Fibroblast of the aortic adventitia (primary cell): ENCODE measurements at regions not wholly inside any gene's neighbourhood (a gene's known extent, or its start where the extent isn't known, plus 50 kb on each side); places are given as distances from the start of the nearest gene placed in this dataset.
"Not testable (repeated sequence)": the region's sequence is repeated elsewhere in the genome, so short reads cannot be mapped to it uniquely, and the experiment has no call there.

Experiments used
- DNase-seq: peaks from one replicate; pipeline ENCODE4 v3.0.0-alpha.2; 2010; ENCODE audit warnings: low read depth
- H3K4me3 ChIP-seq: 2 replicates; pipeline ENCODE4 v1.5.1; 2011; ENCODE audit warnings: low read depth, mild to moderate bottlenecking, control low read depth, low read length, moderate library complexity
- TF ChIP-seq, protein P1 (sequence below): IDR thresholded peaks from 2 replicates; pipeline ENCODE4 v1.5.1; 2011; ENCODE audit warnings: mild to moderate bottlenecking, low read length, control low read depth, inconsistent platforms; ENCODE audit not compliant: insufficient read depth

DNA sequence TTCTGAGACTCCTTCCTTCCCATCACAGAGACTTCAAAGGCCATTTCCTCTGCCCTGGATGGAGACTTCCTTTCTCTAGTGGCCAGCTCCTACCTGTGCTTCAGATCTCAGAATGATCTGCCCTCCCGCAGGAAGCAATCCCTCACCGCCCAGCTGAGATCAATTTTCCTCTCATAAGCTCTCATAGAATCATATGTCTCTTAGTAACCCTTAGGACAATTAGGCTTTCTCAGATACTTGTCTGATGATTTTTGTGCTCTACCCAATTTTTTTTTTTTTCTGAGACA lies 212.6 kb upstream of the PRSS58 start:
- H3K4me3 ChIP-seq, result no peak overlapping the region
- TF ChIP-seq, protein P1, sequence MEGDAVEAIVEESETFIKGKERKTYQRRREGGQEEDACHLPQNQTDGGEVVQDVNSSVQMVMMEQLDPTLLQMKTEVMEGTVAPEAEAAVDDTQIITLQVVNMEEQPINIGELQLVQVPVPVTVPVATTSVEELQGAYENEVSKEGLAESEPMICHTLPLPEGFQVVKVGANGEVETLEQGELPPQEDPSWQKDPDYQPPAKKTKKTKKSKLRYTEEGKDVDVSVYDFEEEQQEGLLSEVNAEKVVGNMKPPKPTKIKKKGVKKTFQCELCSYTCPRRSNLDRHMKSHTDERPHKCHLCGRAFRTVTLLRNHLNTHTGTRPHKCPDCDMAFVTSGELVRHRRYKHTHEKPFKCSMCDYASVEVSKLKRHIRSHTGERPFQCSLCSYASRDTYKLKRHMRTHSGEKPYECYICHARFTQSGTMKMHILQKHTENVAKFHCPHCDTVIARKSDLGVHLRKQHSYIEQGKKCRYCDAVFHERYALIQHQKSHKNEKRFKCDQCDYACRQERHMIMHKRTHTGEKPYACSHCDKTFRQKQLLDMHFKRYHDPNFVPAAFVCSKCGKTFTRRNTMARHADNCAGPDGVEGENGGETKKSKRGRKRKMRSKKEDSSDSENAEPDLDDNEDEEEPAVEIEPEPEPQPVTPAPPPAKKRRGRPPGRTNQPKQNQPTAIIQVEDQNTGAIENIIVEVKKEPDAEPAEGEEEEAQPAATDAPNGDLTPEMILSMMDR, result no peak
- DNase-seq, result no peak

DNA sequence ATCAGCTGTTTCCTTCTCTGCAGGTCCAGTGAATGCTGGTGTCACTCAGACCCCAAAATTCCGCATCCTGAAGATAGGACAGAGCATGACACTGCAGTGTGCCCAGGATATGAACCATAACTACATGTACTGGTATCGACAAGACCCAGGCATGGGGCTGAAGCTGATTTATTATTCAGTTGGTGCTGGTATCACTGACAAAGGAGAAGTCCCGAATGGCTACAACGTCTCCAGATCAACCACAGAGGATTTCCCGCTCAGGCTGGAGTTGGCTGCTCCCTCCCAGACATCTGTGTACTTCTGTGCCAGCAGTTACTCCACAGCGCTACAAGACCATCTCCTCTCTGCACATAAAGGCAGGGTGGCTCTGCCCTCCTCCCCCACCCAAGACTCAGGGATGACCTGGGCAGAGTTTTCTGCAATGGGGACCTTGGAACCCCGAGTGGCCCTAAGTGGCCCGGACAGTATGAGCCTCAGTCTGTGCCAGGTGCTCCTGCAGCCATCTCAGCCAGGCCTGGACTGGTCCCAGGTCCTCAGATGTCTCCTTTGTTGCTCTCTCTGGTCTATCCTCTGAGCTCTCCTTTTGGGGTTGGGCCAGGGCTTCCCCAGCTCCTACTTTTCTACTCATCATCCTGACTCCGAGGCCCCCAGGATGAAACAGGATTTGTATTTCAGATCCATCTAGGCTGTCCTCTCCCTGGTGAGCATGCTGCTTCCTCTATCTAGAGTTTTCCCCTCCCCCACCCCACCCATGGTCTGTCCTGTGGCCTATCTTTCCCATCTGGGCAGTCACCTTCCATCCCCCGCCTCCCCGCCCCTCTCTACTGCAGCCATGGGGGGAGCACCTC lies 212.1 kb upstream of the PRSS58 start:
- no peak overlapping the region for H3K4me3 ChIP-seq
- no peak for DNase-seq
- TF ChIP-seq, protein P1, result no peak

DNA sequence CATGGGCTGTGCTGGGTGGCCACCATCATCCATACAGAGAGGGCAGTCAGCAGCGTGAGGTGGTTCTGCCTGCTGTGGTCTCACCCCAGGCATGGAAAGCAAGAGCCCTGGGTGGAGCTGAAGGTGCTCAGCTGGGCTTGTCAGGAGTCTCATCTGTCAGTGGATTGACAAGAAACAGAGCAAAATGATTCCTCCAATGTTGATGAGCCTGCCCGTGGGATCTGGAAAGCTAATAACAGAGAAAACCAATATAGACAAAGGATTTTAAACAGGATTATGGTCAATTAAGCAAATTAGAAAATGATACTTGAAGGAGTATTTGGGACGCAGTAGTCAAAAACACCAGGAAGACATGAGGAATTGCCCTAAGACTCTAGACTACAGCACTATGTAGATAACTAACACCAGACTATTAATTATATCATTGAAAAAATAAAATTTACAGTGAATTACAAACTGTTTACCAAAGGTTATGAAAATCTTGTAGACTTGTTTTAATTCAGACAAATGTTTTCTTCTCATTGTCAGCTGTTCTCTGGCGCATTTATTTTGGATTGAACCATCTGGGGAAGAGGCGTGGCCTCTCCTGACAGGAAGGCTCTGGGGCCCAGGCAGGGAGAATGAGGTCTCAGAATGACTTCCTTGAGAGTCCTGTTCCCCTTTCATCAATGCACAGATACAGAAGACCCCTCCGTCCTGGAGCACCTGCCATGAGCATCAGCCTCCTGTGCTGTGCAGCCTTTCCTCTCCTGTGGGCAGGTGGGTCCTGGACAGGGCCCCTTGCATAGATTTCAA lies 211.2 kb upstream of the PRSS58 start:
- TF ChIP-seq, protein P1, result no peak
- no peak for DNase-seq
- H3K4me3 ChIP-seq, result no peak overlapping the region

DNA sequence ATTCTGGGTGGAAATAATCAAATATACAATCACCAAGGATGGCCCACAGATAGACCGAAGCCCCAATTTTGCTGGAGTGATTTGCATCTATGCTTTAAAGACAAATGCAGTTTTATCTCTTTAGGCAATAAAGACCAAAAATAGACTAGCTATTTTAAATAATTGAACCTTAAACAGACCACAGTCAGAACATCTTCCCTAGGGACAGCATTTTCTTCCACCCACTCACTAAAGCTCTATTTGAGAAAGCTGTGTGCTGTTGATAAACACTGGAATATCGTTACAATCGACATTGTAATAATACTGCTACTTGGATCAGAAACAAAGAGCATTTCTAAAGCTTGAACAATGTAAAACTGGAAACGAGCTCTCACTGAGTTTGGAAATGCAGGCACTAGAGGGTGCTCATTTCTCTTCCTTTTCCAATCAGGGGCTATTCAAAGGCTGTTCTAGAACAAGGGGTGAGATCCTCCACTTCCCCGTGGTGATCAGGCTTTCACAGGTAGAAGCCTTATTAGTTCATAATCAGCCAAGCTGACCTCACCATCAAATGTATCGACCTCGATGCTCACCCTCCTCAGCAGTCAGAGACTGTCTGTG lies 209.3 kb upstream of the PRSS58 start:
- not testable (repeated sequence) for H3K4me3 ChIP-seq
- peak; percentile 37 for DNase-seq

DNA sequence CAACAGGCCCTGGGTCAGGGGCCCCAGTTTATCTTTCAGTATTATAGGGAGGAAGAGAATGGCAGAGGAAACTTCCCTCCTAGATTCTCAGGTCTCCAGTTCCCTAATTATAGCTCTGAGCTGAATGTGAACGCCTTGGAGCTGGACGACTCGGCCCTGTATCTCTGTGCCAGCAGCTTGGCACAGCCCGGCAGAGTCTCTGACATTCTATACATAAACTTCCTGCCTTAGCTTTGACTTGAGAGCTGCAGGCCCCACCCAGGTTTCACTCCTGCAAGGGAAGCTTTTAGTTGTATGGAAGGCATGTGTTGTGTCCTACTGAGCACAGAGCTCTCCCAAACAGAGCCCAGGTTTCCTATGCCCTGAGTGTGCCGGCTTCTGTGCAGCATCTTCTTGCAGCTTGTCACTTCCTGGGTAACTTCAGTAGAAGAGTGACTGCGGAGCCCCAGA lies 205.6 kb upstream of the PRSS58 start:
- no peak overlapping the region for H3K4me3 ChIP-seq
- DNase-seq, result no peak
- TF ChIP-seq, protein P1, result no peak

DNA sequence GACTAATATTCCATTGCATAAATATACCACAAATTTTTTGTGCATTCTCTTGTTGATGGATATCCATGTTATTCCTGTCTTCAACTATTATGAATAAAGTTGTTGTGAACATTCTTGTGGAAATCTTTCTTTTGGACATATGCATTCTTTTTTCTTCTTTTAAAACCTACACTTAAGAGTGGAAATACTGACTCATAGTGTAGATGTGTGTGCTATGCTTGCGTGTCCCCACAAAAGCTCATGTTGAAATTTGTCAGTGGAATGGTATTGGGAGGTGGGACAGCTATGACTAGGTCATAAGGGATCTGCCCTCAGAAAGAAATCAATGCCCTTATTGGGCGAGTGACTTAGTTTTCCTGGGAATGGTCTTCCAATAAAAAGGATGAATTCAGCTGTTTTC lies 203.6 kb upstream of the PRSS58 start:
- TF ChIP-seq, protein P1, result no peak
- no peak overlapping the region for H3K4me3 ChIP-seq
- peak; percentile 79 for DNase-seq
